Fibroblast of lung (primary cell): ENCODE measurements at regions not wholly inside any gene's neighbourhood (a gene's known extent, or its start where the extent isn't known, plus 50 kb on each side); places are given as distances from the start of the nearest gene placed in this dataset.

ENCODE experiments used
- DNase-seq, 2 donors: peaks; one replicate each; pipeline versions ENCODE4 v3.0.0 to v3.0.0-alpha.2; 2010; ENCODE audit warnings: low read depth in 2 of 2
- H2AFZ ChIP-seq: 2 replicates; pipeline ENCODE4 v1.5.1; 2012; ENCODE audit warnings: low read length, control low read depth, inconsistent platforms
- H3K27ac ChIP-seq: 2 replicates; pipeline ENCODE4 v1.5.1; 2011; ENCODE audit warnings: low read length, control low read depth; ENCODE audit not compliant: insufficient read depth
- H3K27me3 ChIP-seq: 2 replicates; pipeline ENCODE4 v1.5.1; 2011; ENCODE audit warnings: mild to moderate bottlenecking, low read length; ENCODE audit not compliant: control insufficient read depth, insufficient read depth
- H3K36me3 ChIP-seq: 2 replicates; pipeline ENCODE4 v1.5.1; 2011; ENCODE audit warnings: low read length; ENCODE audit not compliant: control insufficient read depth, insufficient read depth
- H3K4me1 ChIP-seq: 2 replicates; pipeline ENCODE4 v1.5.1; 2011; ENCODE audit warnings: low read length; ENCODE audit not compliant: control insufficient read depth, insufficient read depth; ENCODE audit errors: extremely low read depth
- H3K4me2 ChIP-seq: 2 replicates; pipeline ENCODE4 v1.5.1; 2011; ENCODE audit warnings: low read length, control low read depth; ENCODE audit not compliant: insufficient read depth; ENCODE audit errors: extremely low read depth
- H3K4me3 ChIP-seq, 4 experiments: fragments of 200-600 bp in 1 of 4; sonication (generic) in 1 of 4; replicated peaks in 1 of 4; 2 replicates each; pipeline ENCODE4 v1.5.1; 2011 to 2016; ENCODE audit warnings: low read length in 4 of 4, low read depth in 3 of 4, mild to moderate bottlenecking in 3 of 4, control low read depth in 2 of 4, inconsistent platforms in 1 of 4, mixed read lengths in 1 of 4; ENCODE audit not compliant: insufficient read depth in 1 of 4; ENCODE audit errors: control extremely low read depth in 1 of 4
- H3K79me2 ChIP-seq: 2 replicates; pipeline ENCODE4 v1.5.1; 2012; ENCODE audit warnings: mild to moderate bottlenecking, low read length, inconsistent platforms; ENCODE audit not compliant: control insufficient read depth, insufficient read depth
- H3K9ac ChIP-seq: 2 replicates; pipeline ENCODE4 v1.5.1; 2011; ENCODE audit warnings: mild to moderate bottlenecking, low read length, control low read depth; ENCODE audit not compliant: insufficient read depth
- H3K9me3 ChIP-seq: 2 replicates; pipeline ENCODE4 v1.5.1; 2012; ENCODE audit warnings: low read depth, low read length; ENCODE audit not compliant: control insufficient read depth, insufficient read depth
- H4K20me1 ChIP-seq: 2 replicates; pipeline ENCODE4 v1.5.1; 2011; ENCODE audit warnings: low read length; ENCODE audit not compliant: control insufficient read depth, insufficient read depth; ENCODE audit errors: extremely low read depth
- EZH2 ChIP-seq: IDR thresholded peaks from 2 replicates; pipeline ENCODE4 v1.5.1; 2012; ENCODE audit warnings: low read length, control low read depth, mild to moderate bottlenecking; ENCODE audit errors: missing control alignments
- TF ChIP-seq, protein P1 (sequence below), 2 donors: IDR thresholded peaks in 1 of 2; conservative IDR thresholded peaks in 1 of 2; 1 replicate in 1 of 2; 2 replicates in 1 of 2; pipeline ENCODE4 v1.5.1; 2011 to 2012; ENCODE audit warnings: low read length in 2 of 2, control low read depth in 1 of 2, inconsistent platforms in 1 of 2, low read depth in 1 of 2, mild to moderate bottlenecking in 1 of 2

DNA sequence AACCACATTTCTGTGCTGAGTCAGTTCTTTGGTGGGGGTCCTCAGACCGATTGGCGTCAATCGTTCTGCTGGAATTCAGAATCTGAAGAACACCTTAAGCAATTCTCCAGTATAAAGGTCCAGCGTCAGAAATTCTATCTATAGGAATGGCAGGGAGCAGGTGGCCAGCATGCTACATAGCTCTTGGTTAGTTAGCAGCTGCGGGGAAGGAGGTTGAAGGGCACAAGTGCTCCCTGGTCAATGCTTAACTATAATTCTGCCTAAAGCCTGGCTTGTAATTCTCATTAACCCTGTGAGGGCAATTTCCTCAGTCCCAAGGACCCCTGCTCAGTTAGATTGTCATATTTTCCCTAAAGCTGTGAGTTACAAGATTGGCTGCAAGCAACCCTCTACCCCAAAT is 54.3 kb upstream of the GALNT2 start:
- Histone ChIP-seq H3K4me3 (no peak overlapping the region), H3K36me3 (no peaks in the 10 kb centered on the region), H3K4me2 (no peak overlapping the region), H3K9me3 (no peaks in the 10 kb centered on the region), H2AFZ (no peak overlapping the region), H4K20me1 (no peaks in the 10 kb centered on the region), H3K4me1 (no peaks in the 10 kb centered on the region), H3K27me3 (no peaks in the 10 kb centered on the region), H3K27ac (no peak overlapping the region), H3K79me2 (no peaks in the 10 kb centered on the region), H3K9ac (no peak overlapping the region)
- DNase-seq, result no peak
- TF ChIP-seq EZH2, result no peak
- TF ChIP-seq, protein P1, sequence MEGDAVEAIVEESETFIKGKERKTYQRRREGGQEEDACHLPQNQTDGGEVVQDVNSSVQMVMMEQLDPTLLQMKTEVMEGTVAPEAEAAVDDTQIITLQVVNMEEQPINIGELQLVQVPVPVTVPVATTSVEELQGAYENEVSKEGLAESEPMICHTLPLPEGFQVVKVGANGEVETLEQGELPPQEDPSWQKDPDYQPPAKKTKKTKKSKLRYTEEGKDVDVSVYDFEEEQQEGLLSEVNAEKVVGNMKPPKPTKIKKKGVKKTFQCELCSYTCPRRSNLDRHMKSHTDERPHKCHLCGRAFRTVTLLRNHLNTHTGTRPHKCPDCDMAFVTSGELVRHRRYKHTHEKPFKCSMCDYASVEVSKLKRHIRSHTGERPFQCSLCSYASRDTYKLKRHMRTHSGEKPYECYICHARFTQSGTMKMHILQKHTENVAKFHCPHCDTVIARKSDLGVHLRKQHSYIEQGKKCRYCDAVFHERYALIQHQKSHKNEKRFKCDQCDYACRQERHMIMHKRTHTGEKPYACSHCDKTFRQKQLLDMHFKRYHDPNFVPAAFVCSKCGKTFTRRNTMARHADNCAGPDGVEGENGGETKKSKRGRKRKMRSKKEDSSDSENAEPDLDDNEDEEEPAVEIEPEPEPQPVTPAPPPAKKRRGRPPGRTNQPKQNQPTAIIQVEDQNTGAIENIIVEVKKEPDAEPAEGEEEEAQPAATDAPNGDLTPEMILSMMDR (conservative IDR thresholded peaks at IDR 0.05 in 1 of 2, IDR thresholded peaks at IDR 0.05 in 1 of 2; ENCODE audit: low read depth in 1 of 2, low read length in 2 of 2), result no peak

DNA sequence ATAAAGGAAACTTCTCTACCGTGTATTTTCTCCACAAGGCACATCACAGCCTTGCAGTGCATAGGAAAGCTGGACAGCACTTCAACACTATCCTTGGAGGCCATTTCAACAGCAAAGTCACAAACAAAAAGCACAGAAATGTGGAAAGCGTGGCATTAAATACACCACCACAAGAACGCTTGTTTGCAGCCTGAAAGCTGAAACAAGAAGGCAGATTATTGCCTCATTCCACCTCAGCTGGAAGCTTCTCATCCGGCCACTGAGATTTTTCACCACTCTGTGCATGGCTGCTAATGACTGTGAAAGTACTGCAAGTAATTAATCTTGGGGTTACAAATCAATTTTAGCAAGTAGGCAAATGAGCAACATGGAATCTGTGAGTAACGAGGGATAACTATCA is 50.9 kb upstream of the GALNT2 start:
- H3K27me3 ChIP-seq, result no peaks in the 10 kb centered on the region
- H3K36me3 ChIP-seq, result no peaks in the 10 kb centered on the region
- H2AFZ ChIP-seq, result no peak overlapping the region
- no peak overlapping the region for H3K4me3 ChIP-seq
- no peak overlapping the region for H3K27ac ChIP-seq
- H3K4me1 ChIP-seq, result no peaks in the 10 kb centered on the region
- H4K20me1 ChIP-seq, result no peaks in the 10 kb centered on the region
- H3K9ac ChIP-seq, result no peak overlapping the region
- TF ChIP-seq, protein P1 (conservative IDR thresholded peaks at IDR 0.05 in 1 of 2, IDR thresholded peaks at IDR 0.05 in 1 of 2; ENCODE audit: low read depth in 1 of 2, low read length in 2 of 2), result no peak
- no peak for TF ChIP-seq EZH2
- DNase-seq, result no peak
- no peak overlapping the region for H3K4me2 ChIP-seq
- H3K79me2 ChIP-seq, result no peaks in the 10 kb centered on the region
- H3K9me3 ChIP-seq, result no peaks in the 10 kb centered on the region
